ENCODE measurements at regions not wholly inside any gene's neighbourhood (a gene's known extent, or its start where the extent isn't known, plus 50 kb on each side); places are given as distances from the start of the nearest gene placed in this dataset.

- Histone ChIP-seq H3K79me2 (ENCODE audit: low read depth) (no peaks in the 10 kb centered on the region), H3K9me2 (ENCODE audit: insufficient read depth) (no peaks in the 10 kb centered on the region), H3K27me3 (ENCODE audit: insufficient read depth, low read depth) (peaks cover 64% of the 10 kb centered on the region), H3F3A (ENCODE audit: insufficient read depth, low read depth) (no peaks in the 10 kb centered on the region), H4K20me1 (ENCODE audit: insufficient read depth) (no peaks in the 10 kb centered on the region), H3K9me3 (ENCODE audit: insufficient read depth, low read depth) (no peaks in the 10 kb centered on the region), H3K4me3 (no peak overlapping the region), H3K36me3 (ENCODE audit: low read depth) (no peaks in the 10 kb centered on the region), H3K4me2 (no peak overlapping the region), H2AFZ (no peak overlapping the region), H3K27ac (no peak overlapping the region), H3K4me1 (replicated peaks; ENCODE audit: insufficient read depth) (no peaks in the 10 kb centered on the region)
- no peak for DNase-seq
- CTCF ChIA-PET, result no interaction called here
- POLR2A ChIA-PET (ENCODE audit: unreplicated experiment), result no interaction called here
- TF ChIP-seq CTCF (conservative IDR thresholded peaks at IDR 0.05) (no peak), EZH2 (IDR thresholded peaks at IDR 0.05; ENCODE audit: low read depth) (no peak)
- intact Hi-C loops (cut with micrococcal nuclease; ENCODE audit: unreplicated experiment), result no loop called here
- no TSS peak for BruUV-seq (replicated peaks)
Observed at GRCh38 chr11:134761926-134762247, 349.8 kb upstream of the B3GAT1 start.

GRCh38 chr11:134761386-134761785, 349.3 kb upstream of the B3GAT1 start:
- Histone ChIP-seq H3K4me1 (replicated peaks; ENCODE audit: insufficient read depth) (no peaks in the 10 kb centered on the region), H3K4me2 (no peak overlapping the region), H3K9me2 (ENCODE audit: insufficient read depth) (no peaks in the 10 kb centered on the region), H2AFZ (no peak overlapping the region), H4K20me1 (ENCODE audit: insufficient read depth) (no peaks in the 10 kb centered on the region), H3K27me3 (ENCODE audit: insufficient read depth, low read depth) (peaks cover 69% of the 10 kb centered on the region), H3K9me3 (ENCODE audit: insufficient read depth, low read depth) (no peaks in the 10 kb centered on the region), H3K4me3 (no peak overlapping the region), H3K36me3 (ENCODE audit: low read depth) (no peaks in the 10 kb centered on the region), H3F3A (ENCODE audit: insufficient read depth, low read depth) (no peaks in the 10 kb centered on the region), H3K79me2 (ENCODE audit: low read depth) (no peaks in the 10 kb centered on the region), H3K27ac (no peak overlapping the region)
- CTCF ChIA-PET, result no interaction called here
- DNase-seq, result no peak
- intact Hi-C loops (cut with micrococcal nuclease; ENCODE audit: unreplicated experiment), result no loop called here
- POLR2A ChIA-PET (ENCODE audit: unreplicated experiment), result no interaction called here
- no TSS peak for BruUV-seq (replicated peaks)
- TF ChIP-seq CTCF (conservative IDR thresholded peaks at IDR 0.05) (no peak), EZH2 (IDR thresholded peaks at IDR 0.05; ENCODE audit: low read depth) (no peak)

- Histone ChIP-seq H3F3A (ENCODE audit: insufficient read depth, low read depth) (no peaks in the 10 kb centered on the region), H3K9me3 (ENCODE audit: insufficient read depth, low read depth) (no peaks in the 10 kb centered on the region), H3K27me3 (ENCODE audit: insufficient read depth, low read depth) (peaks cover 70% of the 10 kb centered on the region), H3K79me2 (ENCODE audit: low read depth) (no peaks in the 10 kb centered on the region), H3K9me2 (ENCODE audit: insufficient read depth) (no peaks in the 10 kb centered on the region), H3K4me1 (replicated peaks; ENCODE audit: insufficient read depth) (no peaks in the 10 kb centered on the region), H3K4me3 (no peak overlapping the region), H2AFZ (no peak overlapping the region), H3K36me3 (ENCODE audit: low read depth) (no peaks in the 10 kb centered on the region), H4K20me1 (ENCODE audit: insufficient read depth) (no peaks in the 10 kb centered on the region), H3K27ac (no peak overlapping the region), H3K4me2 (no peak overlapping the region)
- no TSS peak for BruUV-seq (replicated peaks)
- CTCF ChIA-PET, result no interaction called here
- POLR2A ChIA-PET (ENCODE audit: unreplicated experiment), result no interaction called here
- no peak for TF ChIP-seq CTCF (conservative IDR thresholded peaks at IDR 0.05)
- no peak for DNase-seq
- intact Hi-C loops (cut with micrococcal nuclease; ENCODE audit: unreplicated experiment), result no loop called here
Observed at GRCh38 chr11:134760957-134761356, 348.9 kb upstream of the B3GAT1 start.
